HG02678 (cell line): ENCODE measurements at regions not wholly inside any gene's neighbourhood (a gene's known extent, or its start where the extent isn't known, plus 50 kb on each side); places are given as distances from the start of the nearest gene placed in this dataset.
"Not testable (repeated sequence)": the region's sequence is repeated elsewhere in the genome, so short reads cannot be mapped to it uniquely, and the experiment has no call there.

Source experiments
- ATAC-seq: cut with Tn5 transposase; IDR thresholded peaks from one replicate; pipeline ENCODE4 v1.9.1; 2021; ENCODE audit warnings: mild to moderate bottlenecking, moderate library complexity; ENCODE audit not compliant: unreplicated experiment

GRCh38 chr6:11457422-11457821 is 80.1 kb upstream of the TMEM170B start:
- ATAC-seq: not testable (repeated sequence)

GRCh38 chr6:11452106-11452505 is 85.4 kb upstream of the TMEM170B start:
- ATAC-seq: not testable (repeated sequence)

- no peak for ATAC-seq
Observed at GRCh38 chr6:11450037-11450436, 87.5 kb upstream of the TMEM170B start.

- ATAC-seq: no peak
Observed at GRCh38 chr6:11449408-11449807, 88.1 kb upstream of the TMEM170B start.

- ATAC-seq: no peak
Observed at GRCh38 chr6:11448038-11448437, 89.5 kb upstream of the TMEM170B start.

GRCh38 chr6:11447265-11447664 is 90.3 kb upstream of the TMEM170B start:
- no peak for ATAC-seq

GRCh38 chr6:11445146-11445545 is 92.4 kb upstream of the TMEM170B start:
- ATAC-seq: peak; percentile 21

- not testable (repeated sequence) for ATAC-seq
Observed at GRCh38 chr6:11443125-11443524, 94.4 kb upstream of the TMEM170B start.

GRCh38 chr6:11442495-11442894 is 95.1 kb upstream of the TMEM170B start:
- ATAC-seq: no peak

GRCh38 chr6:11439876-11440275 is 97.7 kb upstream of the TMEM170B start:
- ATAC-seq: no peak

GRCh38 chr6:11439017-11439420 is 98.5 kb upstream of the TMEM170B start:
- no peak for ATAC-seq

- no peak for ATAC-seq
Observed at GRCh38 chr6:11437824-11438459, 99.6 kb upstream of the TMEM170B start.

- no peak for ATAC-seq
Observed at GRCh38 chr6:11436508-11437096, 100.9 kb upstream of the TMEM170B start.

- ATAC-seq: no peak
Observed at GRCh38 chr6:11434565-11435326, 102.8 kb upstream of the TMEM170B start.

GRCh38 chr6:11433860-11434259 is 103.7 kb upstream of the TMEM170B start:
- ATAC-seq: no peak

GRCh38 chr6:11432713-11433450 is 104.7 kb upstream of the TMEM170B start:
- ATAC-seq: no peak

- no peak for ATAC-seq
Observed at GRCh38 chr6:11432091-11432490, 105.5 kb upstream of the TMEM170B start.

GRCh38 chr6:11431455-11431937 is 106.1 kb upstream of the TMEM170B start:
- ATAC-seq: no peak

GRCh38 chr6:11430036-11430435 is 107.5 kb upstream of the TMEM170B start:
- ATAC-seq: no peak

GRCh38 chr6:11429577-11429976 is 108.0 kb upstream of the TMEM170B start:
- ATAC-seq: no peak

- peak; percentile 59 for ATAC-seq
Observed at GRCh38 chr6:11428895-11429294, 108.7 kb upstream of the TMEM170B start.
